Activated CD4-positive, alpha-beta memory T cell treated with anti-CD3 and anti-CD28 coated beads for 36 hours (primary cell): ENCODE measurements at regions not wholly inside any gene's neighbourhood (a gene's known extent, or its start where the extent isn't known, plus 50 kb on each side); places are given as distances from the start of the nearest gene placed in this dataset.

Source experiments
- CTCF ChIA-PET: fragments of 350-600 bp; sonication (Branson Sonifier 250); formaldehyde crosslinking; loops from one replicate; lab custom pipeline; 2021; ENCODE audit warnings: antibody characterized with exemption, inconsistent platforms; lab: Charles Lee
- POLR2A ChIA-PET: fragments of 350-600 bp; sonication (Branson Sonifier 250); formaldehyde crosslinking; loops from one replicate; lab custom pipeline; 2021; ENCODE audit warnings: antibody characterized with exemption; lab: Charles Lee
- DNase-seq: peaks from one replicate; pipeline ENCODE4 v3.0.0-alpha.2; 2020
- H3K27ac Mint-ChIP-seq: one replicate; pipeline ENCODE4 v1.8.0; 2021; ENCODE audit warnings: mixed read lengths
- H3K27me3 Mint-ChIP-seq: one replicate; pipeline ENCODE4 v1.8.0; 2021; ENCODE audit warnings: mixed read lengths
- H3K36me3 Mint-ChIP-seq: one replicate; pipeline ENCODE4 v1.8.0; 2021; ENCODE audit warnings: mixed read lengths
- H3K4me1 Mint-ChIP-seq: one replicate; pipeline ENCODE4 v1.8.0; 2021; ENCODE audit warnings: low read depth, mixed read lengths
- H3K4me3 Mint-ChIP-seq: one replicate; pipeline ENCODE4 v1.8.0; 2021; ENCODE audit warnings: mild to moderate bottlenecking, mixed read lengths
- H3K9me3 Mint-ChIP-seq: one replicate; pipeline ENCODE4 v1.8.0; 2021; ENCODE audit warnings: mixed read lengths
- intact Hi-C: fragments of 100-400 bp; cut with micrococcal nuclease; formaldehyde crosslinking; loops from one replicate; pipeline ENCODE4 v1.15.1; 2023

GRCh38 chr9:7910426-7911020 is 110.9 kb upstream of the DMAC1 start:
- Mint-ChIP-seq H3K4me3 (no peak overlapping the region), H3K27me3 (no peaks in the 10 kb centered on the region), H3K36me3 (no peaks in the 10 kb centered on the region), H3K9me3 (no peaks in the 10 kb centered on the region), H3K4me1 (peaks cover 8% of the 10 kb centered on the region), H3K27ac (no peak overlapping the region)
- ChIA-PET POLR2A (no interaction called here), CTCF (no interaction called here)
- intact Hi-C loops = no loop called here
- DNase-seq = no peak

GRCh38 chr9:7909537-7909936 is 110.0 kb upstream of the DMAC1 start:
- Mint-ChIP-seq H3K27ac (no peak overlapping the region), H3K9me3 (no peaks in the 10 kb centered on the region), H3K4me3 (no peak overlapping the region), H3K4me1 (peaks cover 8% of the 10 kb centered on the region), H3K27me3 (no peaks in the 10 kb centered on the region), H3K36me3 (no peaks in the 10 kb centered on the region)
- CTCF ChIA-PET = no interaction called here
- intact Hi-C loops = no loop called here
- DNase-seq = no peak
- POLR2A ChIA-PET = no interaction called here

GRCh38 chr9:7907551-7908337 is 108.2 kb upstream of the DMAC1 start:
- Mint-ChIP-seq H3K4me1 (peaks cover 8% of the 10 kb centered on the region), H3K4me3 (no peak overlapping the region), H3K27ac (no peak overlapping the region), H3K9me3 (no peaks in the 10 kb centered on the region), H3K36me3 (no peaks in the 10 kb centered on the region), H3K27me3 (no peaks in the 10 kb centered on the region)
- DNase-seq = no peak
- POLR2A ChIA-PET = no interaction called here
- CTCF ChIA-PET = no interaction called here
- intact Hi-C loops = no loop called here

- Mint-ChIP-seq H3K9me3 (no peaks in the 10 kb centered on the region), H3K27ac (no peak overlapping the region), H3K4me1 (peaks cover 8% of the 10 kb centered on the region), H3K27me3 (no peaks in the 10 kb centered on the region), H3K4me3 (no peak overlapping the region), H3K36me3 (no peaks in the 10 kb centered on the region)
- ChIA-PET POLR2A (no interaction called here), CTCF (no interaction called here)
- no peak for DNase-seq
- intact Hi-C loops = no loop called here
Measured at GRCh38 chr9:7906783-7907550, 107.4 kb upstream of the DMAC1 start.

GRCh38 chr9:7901621-7902020 is 102.0 kb upstream of the DMAC1 start:
- intact Hi-C loops = no loop called here
- Mint-ChIP-seq H3K27ac (no peak overlapping the region), H3K27me3 (no peaks in the 10 kb centered on the region), H3K4me1 (peaks cover under 1% of the 10 kb centered on the region), H3K4me3 (no peak overlapping the region), H3K36me3 (no peaks in the 10 kb centered on the region), H3K9me3 (no peaks in the 10 kb centered on the region)
- ChIA-PET CTCF (interaction anchor here (0.5 kb wide), 1 partner anchor 43 kb away, joined by 3 read pairs; no protein-coding TSS in a partner anchor), POLR2A (no interaction called here)
- DNase-seq = no peak

- Mint-ChIP-seq H3K27ac (no peak overlapping the region), H3K27me3 (no peaks in the 10 kb centered on the region), H3K9me3 (no peaks in the 10 kb centered on the region), H3K36me3 (no peaks in the 10 kb centered on the region), H3K4me3 (no peak overlapping the region), H3K4me1 (no peaks in the 10 kb centered on the region)
- intact Hi-C loops = no loop called here
- DNase-seq = no peak
- CTCF ChIA-PET = no interaction called here
- POLR2A ChIA-PET = no interaction called here
Measured at GRCh38 chr9:7900541-7900940, 101.0 kb upstream of the DMAC1 start.

GRCh38 chr9:7899753-7900152 is 100.2 kb upstream of the DMAC1 start:
- Mint-ChIP-seq H3K9me3 (no peaks in the 10 kb centered on the region), H3K4me3 (no peak overlapping the region), H3K4me1 (no peaks in the 10 kb centered on the region), H3K27ac (no peak overlapping the region), H3K36me3 (no peaks in the 10 kb centered on the region), H3K27me3 (no peaks in the 10 kb centered on the region)
- ChIA-PET CTCF (interaction anchor here (1.3 kb wide), 1 partner anchor 84 kb away, joined by 3 read pairs; no protein-coding TSS in a partner anchor), POLR2A (no interaction called here)
- no peak for DNase-seq
- intact Hi-C loops = no loop called here

- Mint-ChIP-seq H3K4me3 (no peak overlapping the region), H3K27me3 (no peaks in the 10 kb centered on the region), H3K27ac (no peak overlapping the region), H3K4me1 (no peaks in the 10 kb centered on the region), H3K36me3 (no peaks in the 10 kb centered on the region), H3K9me3 (peaks cover 7% of the 10 kb centered on the region)
- POLR2A ChIA-PET = no interaction called here
- intact Hi-C loops = no loop called here
- DNase-seq = no peak
- CTCF ChIA-PET = no interaction called here
Measured at GRCh38 chr9:7894231-7894630, 94.7 kb upstream of the DMAC1 start.

GRCh38 chr9:7892975-7893374 is 93.4 kb upstream of the DMAC1 start:
- intact Hi-C loops = no loop called here
- CTCF ChIA-PET = no interaction called here
- no peaks in the 10 kb centered on the region for H3K36me3 Mint-ChIP-seq
- no peak overlapping the region for H3K4me3 Mint-ChIP-seq
- H3K27ac Mint-ChIP-seq = no peak overlapping the region
- H3K27me3 Mint-ChIP-seq = no peaks in the 10 kb centered on the region
- H3K9me3 Mint-ChIP-seq = peaks cover 7% of the 10 kb centered on the region
- POLR2A ChIA-PET = no interaction called here
- DNase-seq = no peak
- H3K4me1 Mint-ChIP-seq = no peaks in the 10 kb centered on the region

- ChIA-PET CTCF (no interaction called here), POLR2A (no interaction called here)
- Mint-ChIP-seq H3K9me3 (peaks cover 7% of the 10 kb centered on the region), H3K27ac (no peak overlapping the region), H3K27me3 (peaks cover 2% of the 10 kb centered on the region), H3K36me3 (peaks cover 2% of the 10 kb centered on the region), H3K4me3 (no peak overlapping the region), H3K4me1 (peaks cover 7% of the 10 kb centered on the region)
- intact Hi-C loops = loop anchor here (1.0 kb wide), 1 partner anchor 97 kb away; no protein-coding TSS in a partner anchor
- DNase-seq = peak; percentile 69
Measured at GRCh38 chr9:7879551-7880245, 80.1 kb upstream of the DMAC1 start.

- H3K9me3 Mint-ChIP-seq = peaks cover 2% of the 10 kb centered on the region
- no peaks in the 10 kb centered on the region for H3K27me3 Mint-ChIP-seq
- ChIA-PET POLR2A (no interaction called here), CTCF (no interaction called here)
- H3K36me3 Mint-ChIP-seq = peaks cover 2% of the 10 kb centered on the region
- intact Hi-C loops = no loop called here
- no peak for DNase-seq
- H3K4me3 Mint-ChIP-seq = no peak overlapping the region
- H3K4me1 Mint-ChIP-seq = peaks cover 2% of the 10 kb centered on the region
- no peak overlapping the region for H3K27ac Mint-ChIP-seq
Measured at GRCh38 chr9:7871977-7872730, 72.6 kb upstream of the DMAC1 start.
